ENCODE measurements at regions not wholly inside any gene's neighbourhood (a gene's known extent, or its start where the extent isn't known, plus 50 kb on each side); places are given as distances from the start of the nearest gene placed in this dataset.

GRCh38 chr2:198438331-198438730 lies 633.9 kb downstream of the PLCL1 start:
- no peaks in the 10 kb centered on the region for H3K4me1 ChIP-seq
- no peaks in the 10 kb centered on the region for H3K27me3 ChIP-seq
- TF ChIP-seq POLR2A (IDR thresholded peaks at IDR 0.05) (no peak), CTCF (IDR thresholded peaks at IDR 0.05 in 4 of 5, conservative IDR thresholded peaks at IDR 0.05 in 1 of 5) (no peak)
- H3K4me3 ChIP-seq = no peak overlapping the region
- ATAC-seq (no peak), DNase-seq (no peak)
- H3K9me3 ChIP-seq = no peaks in the 10 kb centered on the region
- intact Hi-C loops (cut with DNase I; ENCODE audit: low total_unique reads) = no loop called here
- H3K36me3 ChIP-seq = no peaks in the 10 kb centered on the region
- H3K27ac ChIP-seq = no peak overlapping the region
- in situ Hi-C loops (cut with MboI; ENCODE audit: low sequenced_read_pairs in 4 of 4) = no loop called here

GRCh38 chr2:198424112-198424511 lies 619.7 kb downstream of the PLCL1 start:
- Histone ChIP-seq H3K4me1 (no peaks in the 10 kb centered on the region), H3K36me3 (no peaks in the 10 kb centered on the region), H3K27me3 (no peaks in the 10 kb centered on the region), H3K27ac (no peak overlapping the region), H3K4me3 (no peak overlapping the region), H3K9me3 (no peaks in the 10 kb centered on the region)
- DNase-seq (no peak), ATAC-seq (no peak)
- intact Hi-C loops (cut with DNase I; ENCODE audit: low total_unique reads) (no loop called here), in situ Hi-C loops (cut with MboI; ENCODE audit: low sequenced_read_pairs in 4 of 4) (no loop called here)
- no peak for TF ChIP-seq CTCF (IDR thresholded peaks at IDR 0.05 in 4 of 5, conservative IDR thresholded peaks at IDR 0.05 in 1 of 5)

GRCh38 chr2:198417836-198418235 lies 613.4 kb downstream of the PLCL1 start:
- Histone ChIP-seq H3K27ac (no peak overlapping the region), H3K4me3 (no peak overlapping the region), H3K27me3 (no peaks in the 10 kb centered on the region), H3K9me3 (no peaks in the 10 kb centered on the region), H3K4me1 (no peaks in the 10 kb centered on the region), H3K36me3 (no peaks in the 10 kb centered on the region)
- intact Hi-C loops (cut with DNase I; ENCODE audit: low total_unique reads) = no loop called here
- in situ Hi-C loops (cut with MboI; ENCODE audit: low sequenced_read_pairs in 4 of 4) = no loop called here
- ATAC-seq (no peak), DNase-seq (no peak)
- TF ChIP-seq CTCF (IDR thresholded peaks at IDR 0.05 in 4 of 5, conservative IDR thresholded peaks at IDR 0.05 in 1 of 5) (no peak), POLR2A (IDR thresholded peaks at IDR 0.05) (no peak)

- ATAC-seq = no peak
- Histone ChIP-seq H3K27me3 (no peaks in the 10 kb centered on the region), H3K36me3 (no peaks in the 10 kb centered on the region), H3K27ac (no peak overlapping the region), H3K4me1 (no peaks in the 10 kb centered on the region), H3K9me3 (no peaks in the 10 kb centered on the region), H3K4me3 (no peak overlapping the region)
- intact Hi-C loops (cut with DNase I; ENCODE audit: low total_unique reads) = no loop called here
- in situ Hi-C loops (cut with MboI; ENCODE audit: low sequenced_read_pairs in 4 of 4) = no loop called here
- no peak for DNase-seq
- TF ChIP-seq POLR2A (IDR thresholded peaks at IDR 0.05) = no peak
- TF ChIP-seq CTCF (IDR thresholded peaks at IDR 0.05 in 4 of 5, conservative IDR thresholded peaks at IDR 0.05 in 1 of 5) = no peak
Measured at GRCh38 chr2:198414976-198415375, 610.6 kb downstream of the PLCL1 start.

- TF ChIP-seq POLR2A (IDR thresholded peaks at IDR 0.05) = no peak
- TF ChIP-seq CTCF (IDR thresholded peaks at IDR 0.05 in 4 of 5, conservative IDR thresholded peaks at IDR 0.05 in 1 of 5) = no peak
- ATAC-seq = no peak
- H3K27ac ChIP-seq = no peak overlapping the region
- no peaks in the 10 kb centered on the region for H3K27me3 ChIP-seq
- in situ Hi-C loops (cut with MboI; ENCODE audit: low sequenced_read_pairs in 4 of 4) (no loop called here), intact Hi-C loops (cut with DNase I; ENCODE audit: low total_unique reads) (no loop called here)
- DNase-seq = no peak
- H3K9me3 ChIP-seq = no peaks in the 10 kb centered on the region
- H3K36me3 ChIP-seq = no peaks in the 10 kb centered on the region
- H3K4me1 ChIP-seq = no peaks in the 10 kb centered on the region
- no peak overlapping the region for H3K4me3 ChIP-seq
Measured at GRCh38 chr2:198411936-198412335, 607.5 kb downstream of the PLCL1 start.

Data from gastrocnemius medialis (tissue), 4 donors.